Endothelial cell of umbilical vein (primary cell): ENCODE measurements at regions not wholly inside any gene's neighbourhood (a gene's known extent, or its start where the extent isn't known, plus 50 kb on each side); places are given as distances from the start of the nearest gene placed in this dataset.

Source experiments
- BruUV-seq: library from RNA; stranded (reverse); fragments of 400-500 nt; replicated peaks from 2 replicates; lab custom pipeline; 2021; lab: Mats Ljungman, UMichigan
- CTCF ChIA-PET: fragments of 300-600, 350-600 bp; sonication (Branson Sonifier 250); formaldehyde crosslinking; loops from one replicate; lab custom pipeline; 2021; ENCODE audit warnings: antibody characterized with exemption, inconsistent platforms; lab: Charles Lee
- POLR2A ChIA-PET: fragments of 300-600, 350-600 bp; sonication (Branson Sonifier 250); formaldehyde crosslinking; loops from one replicate; lab custom pipeline; 2021; ENCODE audit warnings: antibody characterized with exemption, inconsistent platforms; lab: Charles Lee
- DNase-seq: peaks from one replicate; pipeline ENCODE4 v3.0.0-alpha.2; 2011; ENCODE audit warnings: low read depth, low spot score
- FAIRE-seq: peaks from 2 replicates; lab custom pipeline; 2011; peaks lifted over from hg19 to GRCh38; lab: Jason Lieb, UNC
- H2AFZ ChIP-seq: 2 replicates; pipeline ENCODE4 v1.6.0; 2012; ENCODE audit warnings: low read depth, low read length, control low read depth, inconsistent platforms
- H3K27ac ChIP-seq: 2 replicates; pipeline ENCODE4 v1.5.1; 2011; ENCODE audit warnings: low read depth, mild to moderate bottlenecking, control low read depth, low read length, moderate library complexity; ENCODE audit not compliant: insufficient read depth
- H3K27me3 ChIP-seq, 2 experiments: 2 replicates each; pipeline versions ENCODE4 v1.6.0 to v1.6.1; 2011; ENCODE audit warnings: low read length in 2 of 2, mixed read lengths in 1 of 2; ENCODE audit not compliant: control insufficient read depth in 2 of 2, insufficient read depth in 2 of 2
- H3K36me3 ChIP-seq, 2 experiments: 2 replicates in 1 of 2; 3 replicates in 1 of 2; pipeline ENCODE4 v1.5.1; 2011; ENCODE audit warnings: low read length in 2 of 2, mild to moderate bottlenecking in 1 of 2, moderate library complexity in 1 of 2; ENCODE audit not compliant: control insufficient read depth in 2 of 2, insufficient read depth in 2 of 2; ENCODE audit errors: extremely low read depth in 1 of 2
- H3K4me1 ChIP-seq: 3 replicates; pipeline ENCODE4 v1.5.1; 2011; ENCODE audit warnings: mild to moderate bottlenecking, low read length; ENCODE audit not compliant: control insufficient read depth, insufficient read depth; ENCODE audit errors: extremely low read depth
- H3K4me2 ChIP-seq: 2 replicates; pipeline ENCODE4 v1.6.1; 2011; ENCODE audit warnings: low read length, control low read depth, mixed read lengths; ENCODE audit not compliant: insufficient read depth
- H3K4me3 ChIP-seq, 3 experiments: fragments of 200-600 bp in 1 of 3; sonication (generic), shearing (Covaris generic) in 1 of 3; replicated peaks in 1 of 3; 2 replicates each; pipeline ENCODE4 v1.5.1; 2011 to 2016; ENCODE audit warnings: control low read depth in 3 of 3, low read length in 3 of 3, mild to moderate bottlenecking in 2 of 3, inconsistent platforms in 1 of 3, low read depth in 1 of 3, moderate library complexity in 1 of 3; ENCODE audit not compliant: insufficient read depth in 1 of 3
- H3K79me2 ChIP-seq: 2 replicates; pipeline ENCODE4 v1.6.0; 2012; ENCODE audit warnings: low read length, inconsistent platforms; ENCODE audit not compliant: control insufficient read depth, insufficient read depth
- H3K9ac ChIP-seq: replicated peaks from 2 replicates; pipeline ENCODE3; 2011; ENCODE audit warnings: low read length, control low read depth; ENCODE audit not compliant: insufficient read depth; ENCODE audit errors: extremely low read depth
- H3K9me1 ChIP-seq: replicated peaks from 3 replicates; pipeline ENCODE4 v1.6.0; 2011; ENCODE audit warnings: mild to moderate bottlenecking, low read length; ENCODE audit not compliant: control insufficient read depth, insufficient read depth; ENCODE audit errors: extremely low read depth
- H3K9me3 ChIP-seq: replicated peaks from 2 replicates; pipeline ENCODE4 v1.5.1; 2012; ENCODE audit warnings: low read length, inconsistent platforms; ENCODE audit not compliant: control insufficient read depth, insufficient read depth
- H4K20me1 ChIP-seq: replicated peaks from 2 replicates; pipeline ENCODE3; 2011; ENCODE audit warnings: mild to moderate bottlenecking, low read length; ENCODE audit not compliant: control insufficient read depth, insufficient read depth; ENCODE audit errors: extremely low read depth
- CTCF ChIP-seq, 2 donors: IDR thresholded peaks; 1 replicate in 1 of 2; 2 replicates in 1 of 2; pipeline ENCODE4 v1.5.1; 2011; ENCODE audit warnings: low read length in 2 of 2, mild to moderate bottlenecking in 2 of 2, moderate library complexity in 2 of 2, control low read depth in 1 of 2, inconsistent platforms in 1 of 2, low read depth in 1 of 2; ENCODE audit not compliant: insufficient read depth in 1 of 2; ENCODE audit errors: extremely low read depth in 1 of 2
- EZH2 ChIP-seq: IDR thresholded peaks from 2 replicates; pipeline ENCODE4 v1.6.1; 2012; ENCODE audit warnings: borderline replicate concordance, low read depth, mild to moderate bottlenecking, moderate library complexity, low read length, inconsistent platforms; ENCODE audit not compliant: severe bottlenecking
- FOS ChIP-seq: IDR thresholded peaks from 2 replicates; pipeline ENCODE4 v1.6.1; 2011; ENCODE audit warnings: mild to moderate bottlenecking, low read length, moderate library complexity, borderline replicate concordance; ENCODE audit not compliant: insufficient read depth
- GATA2 ChIP-seq: IDR thresholded peaks from 2 replicates; pipeline ENCODE4 v1.7.0; 2011; ENCODE audit warnings: low read depth, mild to moderate bottlenecking, moderate library complexity, mixed read lengths, low read length; ENCODE audit not compliant: insufficient read length, insufficient read depth
- JUN ChIP-seq: IDR thresholded peaks from 2 replicates; pipeline ENCODE4 v1.6.1; 2011; ENCODE audit warnings: borderline replicate concordance, low read depth; ENCODE audit not compliant: insufficient read length, insufficient read depth
- MYC ChIP-seq: IDR thresholded peaks from one replicate; pipeline ENCODE4 v1.6.1; 2011; ENCODE audit warnings: mild to moderate bottlenecking, low read depth, low read length
- POLR2A ChIP-seq: IDR thresholded peaks from 2 replicates; pipeline ENCODE4 v1.6.1; 2012; ENCODE audit warnings: low read depth, mild to moderate bottlenecking, control low read depth, low read length
- POLR2AphosphoS5 ChIP-seq: IDR thresholded peaks from 2 replicates; pipeline ENCODE4 v1.6.1; 2012; ENCODE audit warnings: low read depth, mild to moderate bottlenecking, control low read depth, low read length, moderate library complexity; ENCODE audit not compliant: insufficient read depth
- dilution Hi-C: fragments of 300-500 bp; cut with MboI; formaldehyde crosslinking; loops from one replicate; pipeline ENCODE4 v1.15.0; 2019; ENCODE audit warnings: low sequenced_read_pairs; ENCODE audit not compliant: extremely low pct_ligation_motif_present
- intact Hi-C: fragments of 100-400 bp; cut with micrococcal nuclease; formaldehyde crosslinking; loops from one replicate; pipeline ENCODE4 v1.10.0; 2022
- TF ChIP-seq, protein P1 (sequence below): IDR thresholded peaks from 2 replicates; pipeline ENCODE4 v1.6.1; 2011; ENCODE audit not compliant: insufficient read depth, insufficient read length

- FAIRE-seq (no peak), DNase-seq (no peak)
- intact Hi-C loops (no loop called here), dilution Hi-C loops (no loop called here)
- Histone ChIP-seq H3K27me3 (no peaks in the 10 kb centered on the region), H4K20me1 (no peaks in the 10 kb centered on the region), H3K27ac (no peak overlapping the region), H3K4me1 (no peaks in the 10 kb centered on the region), H3K4me3 (no peak overlapping the region), H3K4me2 (no peak overlapping the region), H3K79me2 (no peaks in the 10 kb centered on the region), H3K36me3 (no peaks in the 10 kb centered on the region), H2AFZ (no peak overlapping the region), H3K9me3 (peaks cover 3% of the 10 kb centered on the region), H3K9ac (no peak overlapping the region), H3K9me1 (no peaks in the 10 kb centered on the region)
- CTCF ChIA-PET: no interaction called here
- TF ChIP-seq CTCF (IDR thresholded peaks at IDR 0.05; ENCODE audit: extremely low read depth in 1 of 2, insufficient read depth in 1 of 2, low read depth in 1 of 2, low read length in 2 of 2) (no peak), JUN (no peak), EZH2 (no peak), FOS (no peak), POLR2A (no peak), GATA2 (no peak), POLR2AphosphoS5 (no peak), MYC (no peak)
- TF ChIP-seq, protein P1, sequence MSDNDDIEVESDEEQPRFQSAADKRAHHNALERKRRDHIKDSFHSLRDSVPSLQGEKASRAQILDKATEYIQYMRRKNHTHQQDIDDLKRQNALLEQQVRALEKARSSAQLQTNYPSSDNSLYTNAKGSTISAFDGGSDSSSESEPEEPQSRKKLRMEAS: no peak
- POLR2A ChIA-PET: no interaction called here
- BruUV-seq: no TSS peak
Measured at GRCh38 chr5:12208366-12209100, 304.3 kb upstream of the CTNND2 start.
